Small intestine (tissue), 7 donors: ENCODE measurements at regions not wholly inside any gene's neighbourhood (a gene's known extent, or its start where the extent isn't known, plus 50 kb on each side); places are given as distances from the start of the nearest gene placed in this dataset.

Experiments
- DNase-seq, 2 donors: peaks; one replicate each; pipeline versions ENCODE4 v3.0.0 to v3.0.0-alpha.2; 2013
- FAIRE-seq: peaks from 2 replicates; lab custom pipeline; 2012; peaks lifted over from hg19 to GRCh38; lab: Jason Lieb, UNC
- H3K27ac ChIP-seq, 3 donors: one replicate each; pipeline ENCODE4 v1.5.1; 2013; ENCODE audit warnings: low read length in 2 of 3, mild to moderate bottlenecking in 2 of 3, control low read depth in 1 of 3, inconsistent platforms in 1 of 3, low read depth in 1 of 3, moderate library complexity in 1 of 3
- H3K27me3 ChIP-seq, 3 donors: one replicate each; pipeline ENCODE4 v1.6.1; 2013; ENCODE audit warnings: low read length in 3 of 3, inconsistent platforms in 1 of 3; ENCODE audit not compliant: control insufficient read depth in 3 of 3, insufficient read depth in 3 of 3
- H3K36me3 ChIP-seq, 3 donors: one replicate each; pipeline ENCODE4 v1.6.1; 2013; ENCODE audit warnings: low read length in 3 of 3, inconsistent platforms in 1 of 3, low read depth in 1 of 3, mild to moderate bottlenecking in 1 of 3, moderate library complexity in 1 of 3; ENCODE audit not compliant: control insufficient read depth in 3 of 3, insufficient read depth in 2 of 3
- H3K4me1 ChIP-seq, 3 donors: one replicate each; pipeline ENCODE4 v1.6.1; 2013; ENCODE audit warnings: low read length in 2 of 3, inconsistent platforms in 1 of 3, low read depth in 1 of 3, mild to moderate bottlenecking in 1 of 3, moderate library complexity in 1 of 3; ENCODE audit not compliant: control insufficient read depth in 3 of 3, insufficient read depth in 2 of 3
- H3K4me3 ChIP-seq, 3 donors: one replicate each; pipeline ENCODE4 v1.5.1; 2013; ENCODE audit warnings: low read length in 3 of 3, control low read depth in 1 of 3, inconsistent platforms in 1 of 3, low read depth in 1 of 3, mild to moderate bottlenecking in 1 of 3, moderate library complexity in 1 of 3
- H3K9me3 ChIP-seq, 2 donors: one replicate each; pipeline ENCODE4 v1.6.1; 2013; ENCODE audit warnings: low read depth in 1 of 2, low read length in 1 of 2; ENCODE audit not compliant: control insufficient read depth in 2 of 2, insufficient read depth in 1 of 2
- WGBS, 3 donors: extraction: QIAGEN DNeasy Blood & Tissue Kit; methylation state at CpG; one replicate each; pipeline ENCODE4 v1.1.7; 2013; 5-methylcytosine and 5-hydroxymethylcytosine counted together
- donor health status: healthy with polysubstance abuse.
- donor health status: control.
- donor health status: control.
- donor health status: Bipolar disorder and iron deficiency.
- donor health status: healthy.

DNA sequence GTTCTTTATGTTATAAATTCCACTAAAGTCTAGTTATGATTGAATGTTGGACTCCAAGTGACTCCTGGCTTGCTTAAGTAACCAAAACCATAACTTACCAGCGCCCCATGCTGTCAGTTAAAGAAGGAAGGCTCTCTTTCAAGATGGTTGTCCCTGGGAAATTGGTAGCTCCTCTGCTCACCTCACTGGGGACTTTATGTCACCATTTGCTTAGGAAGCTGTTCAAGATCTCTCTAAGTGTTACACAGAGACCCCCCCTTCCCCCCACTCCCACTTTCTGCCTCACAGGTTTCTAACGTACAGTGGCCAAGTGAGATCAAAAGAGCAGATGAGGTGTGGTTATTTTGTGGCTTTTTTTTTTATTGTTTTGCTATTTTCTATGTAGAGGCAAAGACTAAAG lies 301.8 kb downstream of the AASDHPPT start:
- Histone ChIP-seq H3K4me1 (no peaks in the 10 kb centered on the region), H3K4me3 (no peak overlapping the region), H3K27ac (no peak overlapping the region), H3K27me3 (no peaks in the 10 kb centered on the region), H3K9me3 (no peaks in the 10 kb centered on the region), H3K36me3 (no peaks in the 10 kb centered on the region)
- no peak for DNase-seq
- 58 to 63% (median 62%) methylated on average over 2 of the region's 2 CpGs for WGBS, 3 donors
- FAIRE-seq, result no peak

DNA sequence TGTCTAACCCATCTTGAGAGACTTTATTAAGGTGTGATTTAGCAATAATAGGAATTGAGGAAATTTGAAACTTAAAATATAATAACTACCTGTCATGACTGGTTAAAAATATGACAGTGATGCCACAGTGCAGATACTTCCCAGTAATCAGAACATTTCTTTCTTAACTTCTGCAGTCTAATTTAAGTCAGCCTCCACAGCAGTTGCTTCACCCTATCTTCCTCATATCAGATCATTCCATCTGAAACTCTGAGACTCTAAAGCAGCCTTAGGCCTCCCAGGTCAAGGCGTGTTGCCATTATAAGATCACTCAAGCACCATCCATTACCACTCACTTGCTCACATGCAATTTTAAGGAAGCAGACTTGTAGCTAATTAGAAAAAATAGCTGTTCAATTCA lies 302.2 kb downstream of the AASDHPPT start:
- H3K9me3 ChIP-seq, result no peaks in the 10 kb centered on the region
- DNase-seq (no peak), FAIRE-seq (no peak)
- no peaks in the 10 kb centered on the region for H3K4me1 ChIP-seq
- H3K27ac ChIP-seq, result no peak overlapping the region
- H3K4me3 ChIP-seq, result no peak overlapping the region
- H3K27me3 ChIP-seq, result no peaks in the 10 kb centered on the region
- 69 to 91% (median 77%) methylated on average over 1 of the region's 1 CpG for WGBS, 3 donors
- H3K36me3 ChIP-seq, result no peaks in the 10 kb centered on the region

GRCh38 chr11:106381895-106382294 lies 304.4 kb downstream of the AASDHPPT start:
- H3K4me3 ChIP-seq, result no peak overlapping the region
- H3K27ac ChIP-seq, result no peak overlapping the region
- H3K4me1 ChIP-seq, result no peaks in the 10 kb centered on the region
- no peaks in the 10 kb centered on the region for H3K9me3 ChIP-seq
- WGBS, 3 donors, result 77 to 89% (median 84%) methylated on average over 3 of the region's 3 CpGs
- DNase-seq, result no peak
- no peaks in the 10 kb centered on the region for H3K27me3 ChIP-seq
- FAIRE-seq, result no peak
- H3K36me3 ChIP-seq, result no peaks in the 10 kb centered on the region

DNA sequence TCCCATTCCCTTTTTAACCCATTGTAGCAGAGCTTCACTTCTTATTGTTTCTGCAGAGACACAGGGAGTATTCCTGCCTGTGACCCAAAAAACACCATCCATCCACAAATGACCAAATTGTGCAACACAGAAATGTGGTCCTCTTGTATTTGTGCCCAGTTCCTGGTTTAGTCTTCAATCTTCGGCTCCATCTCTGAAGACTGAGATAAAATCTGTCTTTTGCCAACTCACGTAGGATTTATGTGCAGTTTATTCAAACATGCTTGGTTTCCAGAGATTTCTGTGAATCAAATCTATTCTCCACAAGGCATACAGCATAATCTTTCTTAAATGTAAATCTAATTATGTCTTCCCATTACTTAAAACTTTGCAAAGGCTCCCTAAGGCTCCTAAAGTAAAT lies 307.0 kb downstream of the AASDHPPT start:
- Histone ChIP-seq H3K36me3 (no peaks in the 10 kb centered on the region), H3K9me3 (no peaks in the 10 kb centered on the region), H3K27ac (no peak overlapping the region), H3K4me1 (no peaks in the 10 kb centered on the region), H3K4me3 (no peak overlapping the region), H3K27me3 (no peaks in the 10 kb centered on the region)
- DNase-seq, result no peak
- WGBS, 3 donors, result 71 to 85% (median 76%) methylated on average over 2 of the region's 2 CpGs
- FAIRE-seq, result no peak

- H3K36me3 ChIP-seq, result no peaks in the 10 kb centered on the region
- H3K9me3 ChIP-seq, result no peaks in the 10 kb centered on the region
- H3K27ac ChIP-seq, result no peak overlapping the region
- H3K4me3 ChIP-seq, result no peak overlapping the region
- no peaks in the 10 kb centered on the region for H3K4me1 ChIP-seq
- no peak for FAIRE-seq
- no peaks in the 10 kb centered on the region for H3K27me3 ChIP-seq
- no peak for DNase-seq
- 64 to 85% (median 69%) methylated on average over 2 of the region's 2 CpGs for whole genome bisulfite sequencing, 3 donors
These were observed 309.1 kb downstream of the AASDHPPT start for GRCh38 chr11:106386519-106386918.

DNA sequence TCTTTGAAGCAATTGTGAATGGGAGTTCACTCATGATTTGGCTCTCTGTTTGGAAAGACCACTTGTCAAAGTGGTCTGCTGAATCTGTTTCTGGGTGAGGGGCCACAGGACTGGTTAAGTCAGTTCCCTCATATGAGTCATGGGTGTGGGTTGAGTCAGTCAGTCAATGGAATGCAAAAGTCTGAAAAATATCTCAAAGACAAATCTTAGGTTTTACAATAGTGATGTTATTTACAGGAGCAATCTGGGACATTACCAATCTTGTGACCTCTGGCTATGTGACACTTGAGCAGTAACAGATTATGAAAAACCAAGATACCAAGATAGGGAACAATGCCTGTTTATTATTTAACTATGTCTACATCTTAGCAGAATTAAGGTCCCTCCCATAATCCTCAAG lies 311.6 kb downstream of the AASDHPPT start:
- Histone ChIP-seq H3K9me3 (no peaks in the 10 kb centered on the region), H3K27ac (no peak overlapping the region), H3K4me1 (no peaks in the 10 kb centered on the region), H3K27me3 (no peaks in the 10 kb centered on the region), H3K4me3 (no peak overlapping the region), H3K36me3 (no peaks in the 10 kb centered on the region)
- FAIRE-seq (no peak), DNase-seq (no peak)

DNA sequence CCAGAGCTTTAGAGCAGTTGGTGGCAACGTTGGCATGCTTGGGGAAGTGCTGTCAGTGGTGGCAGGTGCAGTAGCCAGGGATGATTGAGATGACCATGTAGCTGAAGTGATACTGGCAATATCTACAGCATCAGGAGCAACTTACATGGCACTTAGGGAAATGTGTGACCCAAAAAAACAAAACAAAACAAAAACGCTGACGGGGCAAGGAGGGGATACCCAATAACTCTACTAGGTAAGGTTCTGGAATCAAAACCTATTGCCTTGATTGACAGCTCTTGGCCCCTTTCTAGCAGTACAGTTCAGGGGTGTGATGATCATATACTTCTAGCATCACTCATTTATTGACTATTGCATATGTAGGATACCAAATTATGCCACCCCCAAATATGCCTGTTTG lies 312.6 kb downstream of the AASDHPPT start:
- Histone ChIP-seq H3K4me3 (no peak overlapping the region), H3K27me3 (no peaks in the 10 kb centered on the region), H3K9me3 (peaks cover 0 to under 1% of the 10 kb centered on the region in 2 donors), H3K4me1 (no peaks in the 10 kb centered on the region), H3K36me3 (no peaks in the 10 kb centered on the region), H3K27ac (no peak overlapping the region)
- WGBS, 3 donors, result 75 to 84% (median 75%) methylated on average over 3 of the region's 3 CpGs
- FAIRE-seq (no peak), DNase-seq (no peak)

DNA sequence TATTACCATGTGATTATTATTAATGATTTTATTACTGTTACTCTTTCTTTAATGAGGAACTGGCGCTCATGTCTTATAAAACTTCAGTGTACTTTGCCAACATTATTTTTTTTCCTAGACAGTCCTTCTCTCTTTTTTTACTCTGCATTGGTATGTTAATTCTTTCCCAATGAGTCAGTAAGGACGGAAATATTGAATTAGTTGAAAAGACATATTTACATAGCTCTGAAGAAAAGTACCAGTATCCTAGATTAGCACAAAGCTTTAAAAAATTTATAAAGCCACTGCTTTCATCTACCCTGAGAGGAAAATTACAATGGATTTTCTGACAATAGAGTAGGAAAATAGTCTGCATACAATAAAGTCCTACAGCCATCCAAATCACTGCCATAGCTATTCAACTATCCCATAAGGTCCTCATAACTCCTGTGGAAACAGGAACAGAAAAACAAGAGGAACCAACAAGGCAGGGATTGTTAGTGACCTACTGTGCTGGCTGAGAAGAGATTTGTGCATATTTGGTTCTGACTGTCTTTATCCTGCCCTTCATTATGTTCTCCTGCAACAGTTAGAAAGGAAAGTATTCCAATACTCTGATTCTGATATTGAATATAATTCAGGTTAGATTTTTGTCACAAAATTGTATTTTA lies 314.4 kb downstream of the AASDHPPT start:
- FAIRE-seq (no peak), DNase-seq (no peak)
- H3K27me3 ChIP-seq, result no peaks in the 10 kb centered on the region
- no peaks in the 10 kb centered on the region for H3K36me3 ChIP-seq
- H3K9me3 ChIP-seq, result peaks cover 0 to 16% of the 10 kb centered on the region in 2 donors
- H3K27ac ChIP-seq, result no peak overlapping the region
- 24 to 49% (median 39%) methylated on average over 2 of the region's 2 CpGs for WGBS, 3 donors
- H3K4me1 ChIP-seq, result no peaks in the 10 kb centered on the region
- no peak overlapping the region for H3K4me3 ChIP-seq

DNA sequence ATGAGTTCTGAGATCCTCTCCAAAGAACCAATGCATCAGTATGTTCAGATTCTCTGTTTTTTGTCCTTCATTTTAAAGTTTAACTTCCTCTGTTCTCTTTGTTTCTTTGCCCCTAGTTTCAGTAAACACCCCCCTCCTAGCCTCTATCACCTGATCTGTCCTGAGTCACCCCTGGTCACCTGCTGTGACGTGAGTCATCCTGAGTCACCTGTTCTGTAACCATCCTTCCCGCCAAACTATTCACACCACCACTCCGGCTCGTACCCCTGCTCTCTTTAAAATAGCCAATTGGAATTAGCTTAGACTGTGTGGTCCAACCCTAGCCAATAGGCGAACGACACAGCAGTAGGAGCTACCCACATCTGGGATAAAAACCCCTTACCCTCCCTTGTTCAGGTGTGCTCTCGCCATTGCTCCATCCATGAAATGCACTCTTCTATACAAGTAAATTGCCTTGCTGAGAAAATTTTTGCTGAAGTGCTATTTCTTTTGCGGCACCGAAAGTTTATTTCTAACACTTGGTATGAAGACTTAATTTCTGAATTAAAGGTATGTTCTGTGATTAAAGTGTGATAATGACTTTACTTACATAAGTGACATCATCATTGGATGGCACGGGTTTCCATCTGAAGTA lies 318.4 kb downstream of the AASDHPPT start:
- no peaks in the 10 kb centered on the region for H3K36me3 ChIP-seq
- H3K27ac ChIP-seq, result no peak overlapping the region
- FAIRE-seq, result no peak
- 78 to 91% (median 90%) methylated on average over 10 of the region's 10 CpGs for WGBS, 3 donors
- DNase-seq, result no peak
- peaks cover 0 to 16% of the 10 kb centered on the region in 2 donors for H3K9me3 ChIP-seq
- H3K27me3 ChIP-seq, result no peaks in the 10 kb centered on the region
- no peak overlapping the region for H3K4me3 ChIP-seq
- no peaks in the 10 kb centered on the region for H3K4me1 ChIP-seq
